ENCODE measurements at regions not wholly inside any gene's neighbourhood (a gene's known extent, or its start where the extent isn't known, plus 50 kb on each side); places are given as distances from the start of the nearest gene placed in this dataset.

DNA sequence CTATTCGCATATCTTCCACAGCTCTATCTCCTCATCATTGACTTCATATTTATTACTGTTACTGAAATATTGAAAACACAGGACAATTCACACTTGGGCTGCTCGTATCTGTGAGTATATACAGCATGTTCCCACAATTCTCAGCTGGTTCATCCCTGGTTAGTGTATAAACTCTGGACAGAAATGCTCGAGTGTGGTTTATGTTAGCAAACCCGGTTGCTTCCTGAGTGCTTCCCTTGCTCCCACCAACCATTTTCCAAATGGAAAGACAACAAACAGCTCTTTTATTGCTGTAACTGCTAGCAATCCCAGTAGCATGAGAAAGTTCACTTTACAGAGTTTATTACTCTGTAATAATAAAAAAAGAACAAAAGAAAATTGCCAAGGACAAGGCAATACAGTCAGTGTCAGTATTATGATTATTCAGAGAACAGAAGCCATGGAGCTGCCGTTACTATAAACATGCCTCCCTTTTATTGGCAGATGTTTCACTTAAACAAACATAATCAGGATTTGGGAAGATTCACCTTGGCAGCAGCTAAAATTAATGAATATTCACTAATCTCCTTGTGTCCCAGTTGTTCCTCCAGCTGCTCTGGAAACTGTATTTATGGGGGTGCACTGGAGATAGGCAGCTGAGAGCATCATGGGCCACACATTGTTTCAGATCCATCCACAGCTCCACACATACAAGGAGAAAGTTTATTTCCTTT lies 134.1 kb upstream of the GUCY1A1 start:
- TF ChIP-seq, protein P1, sequence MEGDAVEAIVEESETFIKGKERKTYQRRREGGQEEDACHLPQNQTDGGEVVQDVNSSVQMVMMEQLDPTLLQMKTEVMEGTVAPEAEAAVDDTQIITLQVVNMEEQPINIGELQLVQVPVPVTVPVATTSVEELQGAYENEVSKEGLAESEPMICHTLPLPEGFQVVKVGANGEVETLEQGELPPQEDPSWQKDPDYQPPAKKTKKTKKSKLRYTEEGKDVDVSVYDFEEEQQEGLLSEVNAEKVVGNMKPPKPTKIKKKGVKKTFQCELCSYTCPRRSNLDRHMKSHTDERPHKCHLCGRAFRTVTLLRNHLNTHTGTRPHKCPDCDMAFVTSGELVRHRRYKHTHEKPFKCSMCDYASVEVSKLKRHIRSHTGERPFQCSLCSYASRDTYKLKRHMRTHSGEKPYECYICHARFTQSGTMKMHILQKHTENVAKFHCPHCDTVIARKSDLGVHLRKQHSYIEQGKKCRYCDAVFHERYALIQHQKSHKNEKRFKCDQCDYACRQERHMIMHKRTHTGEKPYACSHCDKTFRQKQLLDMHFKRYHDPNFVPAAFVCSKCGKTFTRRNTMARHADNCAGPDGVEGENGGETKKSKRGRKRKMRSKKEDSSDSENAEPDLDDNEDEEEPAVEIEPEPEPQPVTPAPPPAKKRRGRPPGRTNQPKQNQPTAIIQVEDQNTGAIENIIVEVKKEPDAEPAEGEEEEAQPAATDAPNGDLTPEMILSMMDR (IDR thresholded peaks at IDR 0.05), result no peak
- no peak for TF ChIP-seq POLR2A (IDR thresholded peaks at IDR 0.05)
